H9 (cell line): ENCODE measurements at regions not wholly inside any gene's neighbourhood (a gene's known extent, or its start where the extent isn't known, plus 50 kb on each side); places are given as distances from the start of the nearest gene placed in this dataset.

Experiments used
- DNase-seq: peaks from one replicate; pipeline ENCODE4 v3.0.0-alpha.2; 2017
- H2AFZ ChIP-seq: one replicate; pipeline ENCODE4 v1.6.1; 2013; ENCODE audit warnings: mild to moderate bottlenecking, low read length, control low read depth, moderate library complexity
- H2AK5ac ChIP-seq: 2 replicates; pipeline ENCODE4 v1.6.1; 2013; ENCODE audit warnings: low read length, control low read depth, mixed read lengths; ENCODE audit not compliant: insufficient read length
- H2BK120ac ChIP-seq: one replicate; pipeline ENCODE4 v1.6.1; 2013; ENCODE audit warnings: low read depth, mild to moderate bottlenecking, low read length, control low read depth, inconsistent platforms; ENCODE audit not compliant: poor library complexity, severe bottlenecking
- H2BK12ac ChIP-seq: 2 replicates; pipeline ENCODE4 v1.6.1; 2013; ENCODE audit warnings: low read length, control low read depth, mixed read lengths, low read depth; ENCODE audit not compliant: insufficient read length
- H2BK15ac ChIP-seq: 2 replicates; pipeline ENCODE4 v1.6.1; 2013; ENCODE audit warnings: low read depth, low read length, control low read depth
- H2BK20ac ChIP-seq: one replicate; pipeline ENCODE4 v1.6.1; 2013; ENCODE audit warnings: low read depth, mild to moderate bottlenecking, low read length, control low read depth, inconsistent platforms; ENCODE audit not compliant: poor library complexity, severe bottlenecking
- H2BK5ac ChIP-seq: 2 replicates; pipeline ENCODE4 v1.6.1; 2013; ENCODE audit warnings: low read length, control low read depth, mixed read lengths; ENCODE audit not compliant: insufficient read length
- H3K14ac ChIP-seq: 2 replicates; pipeline ENCODE4 v1.6.1; 2013; ENCODE audit warnings: low read length, control low read depth; ENCODE audit not compliant: insufficient read depth
- H3K18ac ChIP-seq: 2 replicates; pipeline ENCODE4 v1.6.1; 2013; ENCODE audit warnings: low read depth, mild to moderate bottlenecking, mixed read lengths, low read length, control low read depth; ENCODE audit not compliant: insufficient read length
- H3K23ac ChIP-seq: 2 replicates; pipeline ENCODE4 v1.6.1; 2013; ENCODE audit warnings: low read length, control low read depth, mixed read lengths, low read depth; ENCODE audit not compliant: insufficient read length
- H3K23me2 ChIP-seq: 2 replicates; pipeline ENCODE4 v1.6.1; 2013; ENCODE audit warnings: low read depth, mild to moderate bottlenecking, mixed read lengths, low read length, control low read depth; ENCODE audit not compliant: insufficient read length, poor library complexity, severe bottlenecking
- H3K27ac ChIP-seq: 2 replicates; pipeline ENCODE4 v1.5.1; 2013; ENCODE audit warnings: low read length, control low read depth, mixed read lengths, low read depth; ENCODE audit not compliant: insufficient read length
- H3K27me3 ChIP-seq: 2 replicates; pipeline ENCODE4 v1.6.1; 2013; ENCODE audit warnings: low read length, control low read depth, inconsistent platforms; ENCODE audit not compliant: insufficient read depth
- H3K4ac ChIP-seq: 2 replicates; pipeline ENCODE4 v1.6.1; 2013; ENCODE audit warnings: low read depth, mild to moderate bottlenecking, control low read depth, inconsistent platforms, low read length, moderate library complexity
- H3K4me1 ChIP-seq: 2 replicates; pipeline ENCODE4 v1.6.1; 2013; ENCODE audit warnings: low read length, control low read depth, inconsistent platforms; ENCODE audit not compliant: insufficient read depth
- H3K4me2 ChIP-seq: 2 replicates; pipeline ENCODE4 v1.6.1; 2013; ENCODE audit warnings: low read length, control low read depth, mixed read lengths; ENCODE audit not compliant: insufficient read length, insufficient read depth
- H3K56ac ChIP-seq: 2 replicates; pipeline ENCODE4 v1.6.1; 2013; ENCODE audit warnings: low read depth, mild to moderate bottlenecking, mixed read lengths, low read length, control low read depth; ENCODE audit not compliant: insufficient read length
- H3K79me1 ChIP-seq: 2 replicates; pipeline ENCODE4 v1.6.1; 2013; ENCODE audit warnings: low read depth, mild to moderate bottlenecking, moderate library complexity, low read length, control low read depth, inconsistent platforms; ENCODE audit not compliant: insufficient read depth, poor library complexity, severe bottlenecking
- H3K79me2 ChIP-seq: 2 replicates; pipeline ENCODE4 v1.6.1; 2013; ENCODE audit warnings: low read length, control low read depth, inconsistent platforms; ENCODE audit not compliant: insufficient read depth
- H3K9ac ChIP-seq: 2 replicates; pipeline ENCODE4 v1.6.1; 2013; ENCODE audit warnings: low read length, control low read depth, mixed read lengths; ENCODE audit not compliant: insufficient read length; ENCODE audit errors: extremely low read depth
- H3K9me3 ChIP-seq: one replicate; pipeline ENCODE4 v1.6.1; 2013; ENCODE audit warnings: low read depth, low read length, inconsistent platforms; ENCODE audit not compliant: control insufficient read depth
- H3T11ph ChIP-seq: one replicate; pipeline ENCODE4 v1.6.1; 2013; ENCODE audit warnings: mild to moderate bottlenecking, low read length, control low read depth, inconsistent platforms
- H4K20me1 ChIP-seq: one replicate; pipeline ENCODE4 v1.6.1; 2013; ENCODE audit not compliant: control insufficient read depth, insufficient read length, insufficient read depth
- H4K5ac ChIP-seq: 2 replicates; pipeline ENCODE4 v1.6.1; 2013; ENCODE audit warnings: low read depth, mild to moderate bottlenecking, mixed read lengths, low read length, control low read depth; ENCODE audit not compliant: insufficient read length
- H4K8ac ChIP-seq: replicated peaks from 2 replicates; pipeline ENCODE4 v1.6.1; 2013; ENCODE audit warnings: low read length, control low read depth, mixed read lengths, low read depth; ENCODE audit not compliant: insufficient read length
- H4K91ac ChIP-seq: 2 replicates; pipeline ENCODE4 v1.6.1; 2013; ENCODE audit warnings: low read depth, mild to moderate bottlenecking, moderate library complexity, mixed read lengths, low read length, control low read depth; ENCODE audit not compliant: insufficient read length
- H3K27ac Mint-ChIP-seq, 3 experiments: 2 replicates in 2 of 3; 3 replicates in 1 of 3; pipeline ENCODE4 v1.8.0; 2020 to 2021; ENCODE audit warnings: mixed read lengths in 3 of 3, mild to moderate bottlenecking in 1 of 3, moderate library complexity in 1 of 3
- H3K27me3 Mint-ChIP-seq: 2 replicates; pipeline ENCODE4 v1.8.0; 2021; ENCODE audit warnings: low read depth, mild to moderate bottlenecking, moderate library complexity, mixed read lengths
- H3K36me3 Mint-ChIP-seq, 3 experiments: 2 replicates in 2 of 3; 3 replicates in 1 of 3; pipeline ENCODE4 v1.8.0; 2020 to 2021; ENCODE audit warnings: low read depth in 3 of 3, mixed read lengths in 3 of 3; ENCODE audit not compliant: insufficient read depth in 1 of 3
- H3K4me1 Mint-ChIP-seq, 2 experiments: 2 replicates each; pipeline ENCODE4 v1.8.0; 2020; ENCODE audit warnings: mixed read lengths in 2 of 2
- H3K4me3 Mint-ChIP-seq, 2 experiments: 2 replicates in 1 of 2; 3 replicates in 1 of 2; pipeline ENCODE4 v1.8.0; 2020 to 2021; ENCODE audit warnings: mild to moderate bottlenecking in 2 of 2, mixed read lengths in 2 of 2, moderate library complexity in 1 of 2
- H3K9me3 Mint-ChIP-seq, 2 experiments: 2 replicates in 1 of 2; 3 replicates in 1 of 2; pipeline ENCODE4 v1.8.0; 2020; ENCODE audit warnings: mild to moderate bottlenecking in 2 of 2, mixed read lengths in 2 of 2, moderate library complexity in 1 of 2
- CTCF ChIP-seq: fragments of 200-600 bp; sonication (generic); conservative IDR thresholded peaks from 3 replicates; pipeline ENCODE4 v1.8.0; 2021; ENCODE audit warnings: antibody characterized with exemption, mild to moderate bottlenecking
- WGBS: extraction: QIAGEN DNeasy Blood & Tissue Kit; methylation state at CpG from one replicate; pipeline ENCODE4 v1.1.7; 2013; ENCODE audit warnings: missing lambda C conversion rate, low lambda C conversion rate, mixed read lengths; ENCODE audit not compliant: insufficient read length; ENCODE audit errors: extremely low coverage; 5-methylcytosine and 5-hydroxymethylcytosine counted together

GRCh38 chr5:96248131-96248530 lies 184.9 kb downstream of the PCSK1 start:
- Mint-ChIP-seq H3K9me3 (no peaks in the 10 kb centered on the region), H3K4me1 (peaks cover 3 to 4% of the 10 kb centered on the region in 2 experiments; a peak in 3 of 4 replicates), H3K27ac (no peak overlapping the region), H3K27me3 (no peaks in the 10 kb centered on the region), H3K4me3 (no peak overlapping the region), H3K36me3 (no peaks in the 10 kb centered on the region)
- Histone ChIP-seq H3T11ph (no peak overlapping the region), H3K79me2 (no peaks in the 10 kb centered on the region), H3K23me2 (no peaks in the 10 kb centered on the region), H3K27me3 (no peaks in the 10 kb centered on the region), H2BK15ac (no peak overlapping the region), H4K91ac (no peak overlapping the region), H4K8ac (no peak overlapping the region), H2AFZ (no peak overlapping the region), H2BK5ac (no peak overlapping the region), H4K20me1 (no peaks in the 10 kb centered on the region), H2BK12ac (no peak overlapping the region), H4K5ac (no peak overlapping the region), H3K4ac (no peak overlapping the region), H3K4me2 (no peak overlapping the region), H3K18ac (no peak overlapping the region), H2BK120ac (no peak overlapping the region), H3K23ac (no peak overlapping the region), H2AK5ac (no peak overlapping the region), H2BK20ac (no peak overlapping the region), H3K14ac (no peak overlapping the region), H3K9ac (no peak overlapping the region), H3K9me3 (no peaks in the 10 kb centered on the region), H3K4me1 (no peaks in the 10 kb centered on the region), H3K56ac (no peak overlapping the region), H3K79me1 (no peaks in the 10 kb centered on the region), H3K27ac (no peak overlapping the region)
- DNase-seq: no peak
- no CpG with 5 or more reads among the region's 3 CpGs for WGBS
- no peak for TF ChIP-seq CTCF
